Epithelial cell of proximal tubule (primary cell): ENCODE measurements at regions not wholly inside any gene's neighbourhood (a gene's known extent, or its start where the extent isn't known, plus 50 kb on each side); places are given as distances from the start of the nearest gene placed in this dataset.

Experiments used
- DNase-seq: peaks from one replicate; pipeline ENCODE4 v3.0.0-alpha.2; 2011; ENCODE audit warnings: low read depth
- H3K4me3 ChIP-seq: 2 replicates; pipeline ENCODE4 v1.5.1; 2011; ENCODE audit warnings: low read depth, mild to moderate bottlenecking, low read length
- CTCF ChIP-seq: conservative IDR thresholded peaks from 2 replicates; pipeline ENCODE4 v1.5.1; 2012; ENCODE audit warnings: low read depth, mild to moderate bottlenecking, low read length

GRCh38 chr5:39494107-39494510 lies 69.3 kb upstream of the DAB2 start:
- TF ChIP-seq CTCF = no peak
- H3K4me3 ChIP-seq = no peak overlapping the region
- no peak for DNase-seq

GRCh38 chr5:39491210-39491609 lies 66.4 kb upstream of the DAB2 start:
- H3K4me3 ChIP-seq = no peak overlapping the region
- TF ChIP-seq CTCF = no peak
- DNase-seq = no peak

- no peak for TF ChIP-seq CTCF
- DNase-seq = no peak
- no peak overlapping the region for H3K4me3 ChIP-seq
These were observed 64.5 kb upstream of the DAB2 start for GRCh38 chr5:39489263-39489662.

GRCh38 chr5:39486790-39487189 lies 62.0 kb upstream of the DAB2 start:
- no peak for TF ChIP-seq CTCF
- no peak overlapping the region for H3K4me3 ChIP-seq
- no peak for DNase-seq

GRCh38 chr5:39486361-39486760 lies 61.6 kb upstream of the DAB2 start:
- no peak for DNase-seq
- no peak for TF ChIP-seq CTCF
- no peak overlapping the region for H3K4me3 ChIP-seq

GRCh38 chr5:39485079-39485478 lies 60.3 kb upstream of the DAB2 start:
- no peak for DNase-seq
- no peak overlapping the region for H3K4me3 ChIP-seq
- TF ChIP-seq CTCF = no peak

- no peak for TF ChIP-seq CTCF
- no peak for DNase-seq
- H3K4me3 ChIP-seq = no peak overlapping the region
These were observed 59.9 kb upstream of the DAB2 start for GRCh38 chr5:39484673-39485072.
